ENCODE measurements at regions not wholly inside any gene's neighbourhood (a gene's known extent, or its start where the extent isn't known, plus 50 kb on each side); places are given as distances from the start of the nearest gene placed in this dataset.

- H3K27me3 ChIP-seq = no peaks in the 10 kb centered on the region
- H3K36me3 ChIP-seq = no peaks in the 10 kb centered on the region
- DNase-seq = no peak
- TF ChIP-seq, protein P1, sequence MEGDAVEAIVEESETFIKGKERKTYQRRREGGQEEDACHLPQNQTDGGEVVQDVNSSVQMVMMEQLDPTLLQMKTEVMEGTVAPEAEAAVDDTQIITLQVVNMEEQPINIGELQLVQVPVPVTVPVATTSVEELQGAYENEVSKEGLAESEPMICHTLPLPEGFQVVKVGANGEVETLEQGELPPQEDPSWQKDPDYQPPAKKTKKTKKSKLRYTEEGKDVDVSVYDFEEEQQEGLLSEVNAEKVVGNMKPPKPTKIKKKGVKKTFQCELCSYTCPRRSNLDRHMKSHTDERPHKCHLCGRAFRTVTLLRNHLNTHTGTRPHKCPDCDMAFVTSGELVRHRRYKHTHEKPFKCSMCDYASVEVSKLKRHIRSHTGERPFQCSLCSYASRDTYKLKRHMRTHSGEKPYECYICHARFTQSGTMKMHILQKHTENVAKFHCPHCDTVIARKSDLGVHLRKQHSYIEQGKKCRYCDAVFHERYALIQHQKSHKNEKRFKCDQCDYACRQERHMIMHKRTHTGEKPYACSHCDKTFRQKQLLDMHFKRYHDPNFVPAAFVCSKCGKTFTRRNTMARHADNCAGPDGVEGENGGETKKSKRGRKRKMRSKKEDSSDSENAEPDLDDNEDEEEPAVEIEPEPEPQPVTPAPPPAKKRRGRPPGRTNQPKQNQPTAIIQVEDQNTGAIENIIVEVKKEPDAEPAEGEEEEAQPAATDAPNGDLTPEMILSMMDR (IDR thresholded peaks at IDR 0.05) = no peak
- no peak overlapping the region for H3K4me3 ChIP-seq
- no peak for ATAC-seq
- no peaks in the 10 kb centered on the region for H3K4me1 ChIP-seq
- intact Hi-C loops (cut with DNase I) = no loop called here
- no peaks in the 10 kb centered on the region for H3K9me3 ChIP-seq
- no peak overlapping the region for H3K27ac ChIP-seq
These were observed 70.0 kb upstream of the NFIA start for GRCh38 chr1:61012341-61012761.

- Histone ChIP-seq H3K36me3 (no peaks in the 10 kb centered on the region), H3K4me1 (no peaks in the 10 kb centered on the region), H3K27ac (no peak overlapping the region), H3K27me3 (no peaks in the 10 kb centered on the region), H3K9me3 (no peaks in the 10 kb centered on the region), H3K4me3 (no peak overlapping the region)
- intact Hi-C loops (cut with DNase I) = no loop called here
- no peak for ATAC-seq
- no peak for DNase-seq
- TF ChIP-seq, protein P1 (IDR thresholded peaks at IDR 0.05) = no peak
These were observed 70.6 kb upstream of the NFIA start for GRCh38 chr1:61011561-61012263.

DNA sequence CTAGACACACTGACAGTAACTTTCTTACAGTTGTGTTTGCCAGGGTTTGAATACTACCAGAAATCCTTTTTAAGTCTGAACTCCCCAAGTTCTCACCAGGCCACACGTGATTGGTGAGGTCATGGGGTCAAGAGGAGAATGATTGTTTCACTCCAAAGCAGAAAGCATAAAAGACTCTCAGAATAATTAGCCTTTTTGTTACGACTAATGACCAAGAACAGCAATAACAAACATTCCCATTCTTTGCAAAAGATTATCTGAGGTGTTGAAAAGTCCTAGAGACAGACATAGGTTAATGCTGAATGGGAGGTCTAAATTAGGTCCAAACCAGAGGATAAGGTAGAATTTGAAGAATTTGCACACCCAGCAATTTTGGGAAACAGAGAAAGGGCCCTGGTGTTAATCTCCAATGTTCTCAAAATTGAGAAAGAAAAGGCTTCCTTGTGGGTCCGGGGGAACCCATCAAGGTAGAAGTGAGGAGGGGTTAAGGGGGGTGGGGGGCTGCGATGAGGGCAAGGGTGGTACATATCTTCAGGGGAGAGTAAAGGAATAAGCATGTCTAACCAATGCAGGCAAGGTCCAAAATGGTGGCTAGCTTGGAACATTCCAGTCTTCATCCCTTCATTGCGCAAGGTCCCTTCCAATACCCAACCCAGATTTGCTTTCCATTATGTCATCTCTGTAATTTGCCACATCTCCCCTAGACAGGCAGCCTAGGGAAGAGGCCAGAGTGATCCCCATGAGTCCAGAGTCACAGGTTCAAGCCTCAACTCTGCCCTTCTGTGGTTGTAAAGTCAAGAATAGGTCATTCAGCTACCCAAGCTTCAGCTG lies 74.6 kb upstream of the NFIA start:
- TF ChIP-seq, protein P1 (IDR thresholded peaks at IDR 0.05) = no peak
- intact Hi-C loops (cut with DNase I) = no loop called here
- no peak for ATAC-seq

DNA sequence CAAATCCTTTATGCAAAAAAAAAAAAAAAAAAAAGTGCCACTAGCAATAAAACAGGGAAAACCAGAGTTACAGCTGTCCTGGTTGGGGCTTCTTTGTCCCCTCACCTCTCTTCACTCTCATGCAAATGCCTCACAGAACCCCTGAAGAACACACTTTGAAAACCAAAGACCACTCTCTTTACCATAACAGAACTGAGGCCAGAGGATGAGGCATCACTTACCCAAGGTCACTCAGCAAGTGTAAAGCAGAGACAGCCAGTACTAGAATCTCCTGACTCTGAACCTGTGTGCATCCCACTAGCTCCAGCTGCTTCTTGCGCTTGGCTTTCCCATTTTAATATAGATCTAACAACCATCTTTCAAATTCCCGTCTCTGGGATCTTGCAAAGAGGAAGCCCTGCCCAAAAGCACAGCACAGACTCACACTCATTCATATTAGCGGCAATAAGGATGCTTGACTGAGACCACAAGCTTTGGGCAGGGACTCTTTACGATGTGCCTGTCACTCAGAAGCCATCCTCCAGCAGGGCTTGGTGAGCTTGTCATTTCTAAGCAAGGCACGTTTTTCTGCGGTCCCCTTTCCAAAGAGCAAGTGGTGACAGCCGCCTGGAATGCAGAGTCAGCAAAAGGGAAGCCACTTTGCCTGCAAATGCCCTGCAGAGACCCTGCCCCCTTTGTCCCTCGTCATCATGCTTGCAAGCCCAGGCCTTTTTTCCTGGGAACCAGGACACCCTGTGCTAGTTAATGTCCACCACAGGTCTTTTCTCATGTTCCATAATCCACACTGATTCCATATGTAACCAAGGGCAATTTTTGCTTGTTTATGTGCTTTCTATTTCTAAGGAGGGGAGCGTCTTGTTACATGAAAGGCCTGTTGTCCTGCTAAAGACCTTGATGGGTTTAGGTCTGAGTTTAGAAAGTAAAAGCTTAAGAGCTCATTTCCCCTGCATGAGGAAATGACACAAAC lies 76.5 kb upstream of the NFIA start:
- peak in 1 of 4 donors; percentile 33 for DNase-seq
- H3K4me3 ChIP-seq = no peak overlapping the region
- no peaks in the 10 kb centered on the region for H3K4me1 ChIP-seq
- TF ChIP-seq, protein P1 (IDR thresholded peaks at IDR 0.05) = no peak
- no peaks in the 10 kb centered on the region for H3K27me3 ChIP-seq
- H3K9me3 ChIP-seq = no peaks in the 10 kb centered on the region
- H3K36me3 ChIP-seq = no peaks in the 10 kb centered on the region
- ATAC-seq = no peak
- H3K27ac ChIP-seq = no peak overlapping the region
- intact Hi-C loops (cut with DNase I) = no loop called here

More for the DNA sequence above, 74.6 kb upstream of the NFIA start:
- no peak overlapping the region for H3K27ac ChIP-seq
- no peaks in the 10 kb centered on the region for H3K27me3 ChIP-seq
- no peak for DNase-seq
- no peaks in the 10 kb centered on the region for H3K9me3 ChIP-seq
- no peaks in the 10 kb centered on the region for H3K4me1 ChIP-seq
- H3K36me3 ChIP-seq = no peaks in the 10 kb centered on the region
- no peak overlapping the region for H3K4me3 ChIP-seq

Data from left lung (tissue), 4 donors.